Motor neuron (in vitro differentiated cells): ENCODE measurements at regions not wholly inside any gene's neighbourhood (a gene's known extent, or its start where the extent isn't known, plus 50 kb on each side); places are given as distances from the start of the nearest gene placed in this dataset.

Experiments used
- ATAC-seq, 8 experiments: fragments of 200-7000 bp; cut with Tn5 transposase; replicated peaks in 6 of 8; 2 replicates each; pipeline ENCODE4 v1.8.0; 2021; ENCODE audit warnings: mild to moderate bottlenecking in 8 of 8, moderate library complexity in 8 of 8
- H3K27ac ChIP-seq, 2 donors: fragments of 250-450 bp; sonication (Bioruptor Pico); 2 replicates each; pipeline ENCODE4 v1.9.0; 2021; ENCODE audit warnings: antibody characterized with exemption in 2 of 2, mild to moderate bottlenecking in 2 of 2, moderate library complexity in 1 of 2
- H3K4me1 ChIP-seq, 2 donors: fragments of 250-450 bp; sonication (Bioruptor Pico); replicated peaks in 1 of 2; 2 replicates each; pipeline ENCODE4 v1.6.1; 2021; ENCODE audit warnings: antibody characterized with exemption in 2 of 2, mild to moderate bottlenecking in 2 of 2, moderate library complexity in 1 of 2
- H3K4me3 ChIP-seq, 5 donors: fragments of 250-450 bp; sonication (Bioruptor Pico); 2 replicates each; pipeline ENCODE4 v1.9.0; 2021; ENCODE audit warnings: antibody characterized with exemption in 5 of 5, mild to moderate bottlenecking in 5 of 5, moderate library complexity in 4 of 5
- WGBS, 10 experiments: fragments of 450-650 bp; shearing (Covaris generic); methylation state at CpG; one replicate each; pipeline ENCODE4 v1.0.0; 2022; 5-methylcytosine and 5-hydroxymethylcytosine counted together
- in situ Hi-C, 9 experiments: fragments of 400-800 bp; cut with MboI; loops; one replicate each; pipeline ENCODE4 v1.15.0; 2021; ENCODE audit warnings: low sequenced_read_pairs in 9 of 9, low pct_unique_long_range_greater_than_20kb in 2 of 9; ENCODE audit not compliant: unreplicated experiment in 9 of 9

DNA sequence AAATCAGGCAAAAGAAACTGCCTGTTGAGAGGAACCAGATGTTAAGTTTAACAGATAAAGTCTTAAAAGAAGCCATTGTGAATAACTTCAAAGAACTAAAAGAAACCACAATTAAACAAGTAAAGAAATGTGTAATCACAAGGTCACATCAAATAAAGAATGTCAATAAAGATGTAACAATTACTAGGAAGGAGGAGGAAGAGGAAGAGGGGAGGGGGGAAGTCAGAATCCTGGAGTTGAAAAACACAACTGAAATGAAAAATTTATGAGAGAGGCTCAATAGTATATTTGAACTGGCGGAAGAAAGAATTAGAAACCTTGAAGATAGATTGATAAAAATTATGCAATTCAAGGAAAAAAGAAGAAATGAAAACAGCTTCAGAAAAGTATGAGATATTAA is 88.4 kb upstream of the CRIM1 start:
- in situ Hi-C loops = no loop called here
- no peak overlapping the region for H3K27ac ChIP-seq
- no peak for ATAC-seq
- peaks cover 0 to 2% of the 10 kb centered on the region in 2 donors for H3K4me1 ChIP-seq
- H3K4me3 ChIP-seq = no peak overlapping the region
- 16 to 100% (median 88%) methylated on average over 1 of the region's 1 CpG for WGBS, 10 experiments

DNA sequence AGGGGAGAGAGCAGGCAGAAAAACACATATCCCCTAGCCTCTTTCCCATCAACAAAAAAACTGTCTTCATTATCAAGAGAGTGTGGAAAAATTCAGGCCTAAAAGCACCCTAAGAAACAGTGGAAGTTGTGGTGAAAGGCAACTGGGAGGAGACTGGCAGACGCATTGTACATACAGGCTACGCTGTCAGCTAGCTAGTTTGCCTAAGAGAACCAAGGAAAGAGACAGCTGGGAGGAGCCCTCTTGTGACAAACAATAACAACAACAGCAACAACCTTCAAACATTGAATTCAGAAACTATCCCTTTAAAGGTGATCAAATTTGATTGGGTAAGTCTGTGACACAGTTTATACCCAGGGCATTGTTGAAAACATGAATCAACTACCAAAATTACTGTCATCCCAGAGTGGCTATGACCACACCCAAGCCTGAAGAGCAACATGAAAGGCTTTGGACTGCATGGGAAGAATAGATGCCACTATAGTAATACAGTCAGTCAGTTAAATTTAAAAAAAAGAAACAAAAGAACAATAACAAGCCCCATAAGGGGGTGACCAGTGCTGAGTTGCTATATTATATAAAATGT is 88.9 kb upstream of the CRIM1 start:
- Histone ChIP-seq H3K4me1 (peaks cover 0 to 2% of the 10 kb centered on the region in 2 donors), H3K27ac (no peak overlapping the region), H3K4me3 (no peak overlapping the region)
- WGBS, 10 experiments = 0 to 87% (median 43%) methylated on average over 1 to 2 of the region's 2 CpGs; no CpG with 5 or more reads in 6 of the 10 experiments
- in situ Hi-C loops = no loop called here
- no peak for ATAC-seq

DNA sequence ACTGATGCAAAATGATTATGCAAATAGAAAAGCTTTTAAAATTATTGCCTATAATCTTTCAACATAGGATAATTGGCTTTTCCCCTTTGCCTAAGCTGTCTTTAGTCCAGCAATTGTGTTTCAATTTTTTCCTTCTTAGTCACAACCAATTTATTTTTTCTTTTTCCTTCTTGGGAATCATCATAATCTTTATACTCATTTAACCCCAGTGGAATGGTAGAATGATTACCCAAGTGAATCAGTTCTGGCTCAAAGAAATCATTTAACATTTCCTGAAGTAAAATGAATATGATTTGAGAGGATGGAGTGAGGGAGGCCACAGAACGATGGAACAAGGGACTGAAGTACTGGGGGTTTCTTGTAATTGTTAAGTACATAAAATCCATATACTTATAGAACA is 93.0 kb upstream of the CRIM1 start:
- WGBS, 10 experiments = 11 to 100% (median 39%) methylated on average over 1 of the region's 1 CpG; no CpG with 5 or more reads in 4 of the 10 experiments
- in situ Hi-C loops = no loop called here
- ATAC-seq = peak in 1 of 8 experiments; percentile 32

DNA sequence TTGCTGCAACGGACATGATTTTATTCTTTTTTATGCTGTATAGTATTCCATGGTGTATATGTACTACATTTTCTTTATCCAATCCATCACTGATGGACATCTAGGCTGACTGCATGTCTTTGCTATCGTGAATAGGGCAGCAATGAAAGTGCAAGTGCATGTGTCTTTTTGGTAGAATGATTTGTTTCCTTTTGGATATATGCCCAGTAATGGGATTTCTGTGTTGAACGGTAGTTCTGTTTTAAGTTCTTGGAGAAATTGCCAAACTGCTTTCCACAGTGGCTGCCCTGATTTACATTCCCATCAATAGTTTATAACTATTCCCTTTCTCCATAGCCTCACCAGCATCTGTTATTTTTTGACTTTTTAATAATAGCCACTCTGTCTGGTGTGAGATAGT is 99.7 kb upstream of the CRIM1 start:
- in situ Hi-C loops = no loop called here
- WGBS, 10 experiments = 0 to 98% (median 60%) methylated on average over 1 to 3 of the region's 3 CpGs
- H3K4me1 ChIP-seq = no peaks in the 10 kb centered on the region
- no peak overlapping the region for H3K4me3 ChIP-seq
- H3K27ac ChIP-seq = no peak overlapping the region
- ATAC-seq = no peak

More for the DNA sequence above, 93.0 kb upstream of the CRIM1 start:
- Histone ChIP-seq H3K4me1 (peaks cover 0 to 2% of the 10 kb centered on the region in 2 donors), H3K4me3 (no peak overlapping the region), H3K27ac (no peak overlapping the region)

DNA sequence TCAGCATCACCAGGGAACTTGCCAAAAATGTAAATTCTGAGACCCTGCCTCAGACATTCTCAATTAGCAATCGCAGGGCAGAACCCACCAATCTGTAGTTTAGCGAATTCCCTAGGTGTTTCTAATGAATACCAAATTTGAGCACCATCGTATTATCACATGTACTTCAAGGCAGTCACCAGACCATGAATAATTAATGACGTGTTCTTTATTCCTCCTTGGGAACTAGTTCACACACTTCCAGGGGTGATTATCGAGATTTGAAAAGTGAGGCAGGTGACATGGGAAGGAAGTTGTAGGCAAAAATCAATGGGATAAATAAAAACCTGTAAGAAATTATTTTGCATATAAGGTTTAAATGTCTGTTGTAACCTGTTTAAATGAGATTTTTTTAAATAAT is 102.5 kb upstream of the CRIM1 start:
- ATAC-seq = no peak
- WGBS, 10 experiments = 28 to 85% (median 56%) methylated on average over 1 to 5 of the region's 5 CpGs; no CpG with 5 or more reads in 1 of the 10 experiments
- Histone ChIP-seq H3K27ac (no peak overlapping the region), H3K4me1 (no peaks in the 10 kb centered on the region), H3K4me3 (no peak overlapping the region)
- in situ Hi-C loops = no loop called here

DNA sequence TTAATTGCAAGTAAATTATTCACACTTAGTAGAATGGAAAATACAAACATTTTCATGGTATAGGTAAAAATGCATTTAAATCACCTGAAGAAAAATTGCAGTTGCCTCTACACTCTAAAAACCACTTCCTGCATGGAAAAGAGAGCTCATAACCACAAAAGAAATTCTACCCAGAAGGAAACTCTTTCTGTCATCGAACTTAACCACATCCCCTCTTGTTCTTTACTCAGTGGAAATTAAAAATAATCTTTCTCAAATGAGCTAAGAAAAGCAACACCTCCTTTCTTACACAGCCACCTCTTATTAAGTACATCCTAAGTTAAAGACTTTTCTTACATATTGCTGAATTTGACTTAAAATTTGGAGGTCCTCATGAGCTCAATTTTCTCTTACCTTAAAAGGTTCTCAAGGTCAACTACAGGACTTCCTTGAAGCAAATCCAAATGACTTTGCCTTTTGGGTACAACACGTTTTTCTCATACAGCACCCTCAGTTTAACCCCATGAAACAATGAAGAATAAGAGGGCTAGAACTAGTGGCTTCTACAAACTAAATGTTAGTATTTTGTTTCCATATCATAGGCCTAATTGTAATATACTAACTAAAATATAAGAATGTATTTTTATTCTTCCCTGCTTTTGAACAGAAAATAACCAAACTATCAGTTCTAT is 109.1 kb upstream of the CRIM1 start:
- no peak for ATAC-seq

DNA sequence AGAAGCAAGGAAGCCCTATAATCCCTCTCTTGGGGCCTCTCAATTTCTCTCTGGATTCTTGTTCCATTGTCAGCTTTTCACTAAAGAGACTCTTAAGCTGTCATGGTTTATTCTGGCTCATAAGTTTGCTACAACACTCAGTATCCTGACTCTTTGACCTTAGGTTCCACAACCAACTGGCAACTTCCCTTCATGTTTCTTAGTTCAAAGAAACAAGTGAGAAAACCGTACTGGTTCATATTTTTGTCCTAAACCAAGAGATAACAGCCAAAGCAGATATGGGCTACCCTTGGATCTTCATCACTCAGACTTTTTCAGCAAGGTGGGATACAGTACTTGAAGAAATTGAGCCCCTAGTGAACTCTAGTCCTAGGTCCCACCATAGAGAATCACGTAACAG is 109.9 kb upstream of the CRIM1 start:
- no peak overlapping the region for H3K27ac ChIP-seq
- ATAC-seq = no peak
- H3K4me1 ChIP-seq = no peaks in the 10 kb centered on the region
- no peak overlapping the region for H3K4me3 ChIP-seq
- in situ Hi-C loops = no loop called here
- WGBS, 10 experiments = 0 to 95% (median 76%) methylated on average over 1 to 2 of the region's 2 CpGs; no CpG with 5 or more reads in 2 of the 10 experiments

More for the DNA sequence above, 109.1 kb upstream of the CRIM1 start:
- in situ Hi-C loops = no loop called here
- Histone ChIP-seq H3K4me3 (no peak overlapping the region), H3K27ac (no peak overlapping the region), H3K4me1 (no peaks in the 10 kb centered on the region)
- 0 to 100% (median 84%) methylated on average over 1 to 2 of the region's 2 CpGs for WGBS, 10 experiments

DNA sequence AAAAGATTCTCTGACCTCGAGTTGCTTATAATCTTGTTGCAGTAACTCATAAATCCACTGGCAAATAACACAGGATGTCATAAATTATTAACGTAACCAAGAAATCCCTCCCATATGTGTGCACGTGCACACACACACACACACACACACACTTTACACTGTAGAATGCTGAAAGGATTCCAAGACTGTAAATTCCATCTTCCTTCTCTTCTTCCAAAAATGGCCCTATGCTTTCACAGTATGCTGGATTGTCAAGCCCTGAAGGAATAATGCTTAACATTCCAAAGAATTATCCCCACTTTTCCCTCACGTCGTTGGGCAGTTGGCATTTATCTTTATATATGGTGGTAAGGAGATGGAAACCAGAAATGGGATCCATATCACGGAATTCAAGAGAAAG is 117.5 kb upstream of the CRIM1 start:
- H3K4me1 ChIP-seq = peaks cover 2 to 4% of the 10 kb centered on the region in 2 donors
- in situ Hi-C loops = no loop called here
- H3K4me3 ChIP-seq = no peak overlapping the region
- WGBS, 10 experiments = 0 to 100% (median 78%) methylated on average over 1 to 6 of the region's 6 CpGs
- H3K27ac ChIP-seq = no peak overlapping the region
- ATAC-seq = no peak

DNA sequence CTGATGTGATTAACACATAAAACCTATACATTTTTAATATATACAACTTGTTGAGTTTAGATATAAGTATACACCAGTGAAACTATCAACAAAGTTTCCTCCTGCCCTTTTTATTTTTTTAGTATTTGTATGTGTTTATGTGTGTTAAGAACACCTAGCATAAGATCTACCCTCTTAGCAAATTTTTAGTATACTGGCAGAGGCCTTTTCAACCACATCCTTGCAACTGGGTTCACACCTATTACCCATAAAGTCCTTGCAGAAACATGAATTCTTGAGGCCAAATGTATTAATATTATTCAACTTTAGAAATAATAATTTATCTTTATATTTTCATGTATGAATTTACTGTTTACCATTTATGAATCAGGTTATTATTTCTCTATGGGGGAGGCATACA is 119.7 kb upstream of the CRIM1 start:
- no peak for ATAC-seq
- in situ Hi-C loops = no loop called here
- H3K4me1 ChIP-seq = peaks cover 2 to 4% of the 10 kb centered on the region in 2 donors
- no peak overlapping the region for H3K4me3 ChIP-seq
- H3K27ac ChIP-seq = no peak overlapping the region

DNA sequence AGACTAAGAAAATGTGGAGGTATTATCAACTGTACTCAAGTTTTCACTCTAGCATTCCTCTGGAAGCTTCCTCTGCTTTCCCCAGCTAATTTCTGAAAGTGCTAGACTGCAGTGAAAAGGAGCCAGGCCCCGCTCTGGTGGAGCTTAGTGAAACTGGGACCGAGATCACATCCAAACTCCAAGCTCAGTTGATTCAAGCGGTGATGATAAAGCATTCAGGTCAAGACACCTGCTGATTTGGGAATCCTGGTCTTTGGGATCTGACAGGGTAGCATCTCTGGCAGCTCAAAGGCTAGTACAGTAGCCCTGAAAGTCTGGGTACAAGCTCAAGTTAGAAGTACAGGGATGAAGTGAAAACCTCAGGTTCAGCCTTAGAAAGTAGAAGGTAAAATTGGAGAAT is 120.2 kb upstream of the CRIM1 start:
- WGBS, 10 experiments = 20 to 100% (median 79%) methylated on average over 1 to 3 of the region's 3 CpGs; no CpG with 5 or more reads in 3 of the 10 experiments
- no peak for ATAC-seq
- in situ Hi-C loops = no loop called here
- Histone ChIP-seq H3K4me1 (peaks cover 2 to 3% of the 10 kb centered on the region in 2 donors), H3K27ac (no peak overlapping the region), H3K4me3 (no peak overlapping the region)

DNA sequence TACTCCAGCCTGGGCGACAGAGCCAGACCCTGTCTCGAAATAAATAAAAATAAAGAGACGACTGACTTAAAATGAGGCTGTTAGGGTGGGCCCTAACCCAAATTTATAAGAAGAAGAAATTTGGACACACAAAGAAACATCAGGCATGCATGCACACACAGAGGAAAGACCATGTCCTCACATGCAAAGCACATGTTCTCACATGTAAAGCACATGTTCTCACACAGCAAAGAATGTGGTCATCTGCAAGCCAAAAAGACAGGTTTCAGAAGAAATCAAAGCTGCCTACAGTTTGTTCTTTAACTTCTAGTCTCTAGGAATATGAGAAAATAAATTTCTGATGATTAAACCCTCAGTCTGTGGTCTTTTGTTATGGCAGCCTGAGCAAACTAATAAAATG is 132.3 kb upstream of the CRIM1 start:
- no peak for ATAC-seq
- 0 to 100% (median 40%) methylated on average over 1 to 3 of the region's 3 CpGs; no CpG with 5 or more reads in 2 of the 10 experiments for WGBS, 10 experiments
- in situ Hi-C loops = no loop called here

DNA sequence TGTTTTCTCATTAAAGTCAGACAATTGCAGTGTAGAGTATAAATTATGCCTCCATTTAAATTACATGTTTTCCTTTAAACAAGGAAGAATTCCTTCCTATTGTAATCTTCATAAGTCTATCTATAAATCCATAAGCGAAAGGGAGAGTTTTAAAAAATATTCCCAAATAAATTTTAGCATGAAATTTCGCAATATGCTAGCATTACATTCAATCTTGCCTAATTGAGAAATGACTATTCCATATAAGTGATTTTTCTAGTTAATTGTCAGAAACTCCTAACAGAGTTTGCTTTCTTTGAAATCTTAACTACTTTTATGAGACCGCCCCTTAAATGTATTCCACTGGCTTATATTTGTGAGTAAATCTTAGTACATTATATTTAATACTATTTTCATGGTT is 133.1 kb upstream of the CRIM1 start:
- H3K4me3 ChIP-seq = no peak overlapping the region
- H3K4me1 ChIP-seq = no peaks in the 10 kb centered on the region
- in situ Hi-C loops = no loop called here
- H3K27ac ChIP-seq = no peak overlapping the region
- 8 to 100% (median 92%) methylated on average over 2 to 3 of the region's 3 CpGs; no CpG with 5 or more reads in 1 of the 10 experiments for WGBS, 10 experiments
- ATAC-seq = no peak

More for the DNA sequence above, 132.3 kb upstream of the CRIM1 start:
- no peaks in the 10 kb centered on the region for H3K4me1 ChIP-seq
- H3K4me3 ChIP-seq = no peak overlapping the region
- H3K27ac ChIP-seq = no peak overlapping the region

DNA sequence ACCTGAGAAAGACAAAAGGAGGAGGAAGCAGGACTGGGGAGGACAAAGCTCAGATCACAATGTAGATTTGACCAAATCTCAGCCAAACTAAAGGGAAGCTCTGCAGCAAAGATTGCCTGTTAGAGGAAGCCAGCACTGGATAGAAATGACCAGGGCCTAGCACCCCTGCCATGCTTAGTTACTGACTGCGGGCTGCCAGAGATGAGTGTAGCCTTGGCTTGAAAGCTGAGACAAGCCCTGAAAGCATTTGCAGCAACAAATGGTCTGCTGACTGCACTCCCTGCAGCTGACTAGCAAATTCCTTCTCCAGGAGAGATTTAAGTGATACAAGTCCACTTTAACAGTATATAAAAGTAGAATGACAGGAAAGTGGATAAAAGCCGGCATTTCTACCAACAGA is 140.9 kb upstream of the CRIM1 start:
- in situ Hi-C loops = no loop called here
- peak in 1 of 8 experiments; percentile 67 for ATAC-seq
- Histone ChIP-seq H3K4me3 (no peak overlapping the region), H3K27ac (no peak overlapping the region), H3K4me1 (no peaks in the 10 kb centered on the region)
- WGBS, 10 experiments = 0 to 100% (median 33%) methylated on average over 1 to 2 of the region's 2 CpGs; no CpG with 5 or more reads in 3 of the 10 experiments

DNA sequence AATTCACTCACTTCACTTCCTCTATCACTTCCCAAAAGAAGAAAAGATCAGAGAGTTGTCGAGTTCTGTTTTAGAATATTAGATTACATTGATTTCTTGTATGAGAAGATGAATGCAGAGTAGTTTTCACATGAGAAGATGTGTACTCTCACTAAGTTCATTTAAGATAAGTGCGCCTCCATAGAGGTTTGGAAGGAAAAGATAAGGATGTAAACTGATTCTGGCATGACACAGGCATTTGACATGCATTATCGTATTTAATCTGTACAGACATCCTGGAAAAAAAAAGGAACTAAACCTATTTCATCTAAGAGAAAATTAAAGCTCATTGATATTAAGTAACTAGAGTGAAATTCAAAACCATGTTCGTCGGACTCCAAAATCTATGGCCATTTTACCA is 152.2 kb upstream of the CRIM1 start:
- WGBS, 10 experiments = 34 to 100% (median 90%) methylated on average over 2 to 5 of the region's 5 CpGs
- no peak for ATAC-seq
- no peak overlapping the region for H3K4me3 ChIP-seq
- no peak overlapping the region for H3K27ac ChIP-seq
- in situ Hi-C loops = no loop called here
- H3K4me1 ChIP-seq = no peaks in the 10 kb centered on the region
